Activated CD4-positive, alpha-beta memory T cell treated with anti-CD3 and anti-CD28 coated beads for 36 hours (primary cell): ENCODE measurements at regions not wholly inside any gene's neighbourhood (a gene's known extent, or its start where the extent isn't known, plus 50 kb on each side); places are given as distances from the start of the nearest gene placed in this dataset.

Source experiments
- CTCF ChIA-PET: fragments of 350-600 bp; sonication (Branson Sonifier 250); formaldehyde crosslinking; loops from one replicate; lab custom pipeline; 2021; ENCODE audit warnings: antibody characterized with exemption, inconsistent platforms; lab: Charles Lee
- POLR2A ChIA-PET: fragments of 350-600 bp; sonication (Branson Sonifier 250); formaldehyde crosslinking; loops from one replicate; lab custom pipeline; 2021; ENCODE audit warnings: antibody characterized with exemption; lab: Charles Lee
- DNase-seq: peaks from one replicate; pipeline ENCODE4 v3.0.0-alpha.2; 2020
- H3K27ac Mint-ChIP-seq: one replicate; pipeline ENCODE4 v1.8.0; 2021; ENCODE audit warnings: mixed read lengths
- H3K27me3 Mint-ChIP-seq: one replicate; pipeline ENCODE4 v1.8.0; 2021; ENCODE audit warnings: mixed read lengths
- H3K36me3 Mint-ChIP-seq: one replicate; pipeline ENCODE4 v1.8.0; 2021; ENCODE audit warnings: mixed read lengths
- H3K4me1 Mint-ChIP-seq: one replicate; pipeline ENCODE4 v1.8.0; 2021; ENCODE audit warnings: low read depth, mixed read lengths
- H3K4me3 Mint-ChIP-seq: one replicate; pipeline ENCODE4 v1.8.0; 2021; ENCODE audit warnings: mild to moderate bottlenecking, mixed read lengths
- H3K9me3 Mint-ChIP-seq: one replicate; pipeline ENCODE4 v1.8.0; 2021; ENCODE audit warnings: mixed read lengths
- intact Hi-C: fragments of 100-400 bp; cut with micrococcal nuclease; formaldehyde crosslinking; loops from one replicate; pipeline ENCODE4 v1.15.1; 2023

DNA sequence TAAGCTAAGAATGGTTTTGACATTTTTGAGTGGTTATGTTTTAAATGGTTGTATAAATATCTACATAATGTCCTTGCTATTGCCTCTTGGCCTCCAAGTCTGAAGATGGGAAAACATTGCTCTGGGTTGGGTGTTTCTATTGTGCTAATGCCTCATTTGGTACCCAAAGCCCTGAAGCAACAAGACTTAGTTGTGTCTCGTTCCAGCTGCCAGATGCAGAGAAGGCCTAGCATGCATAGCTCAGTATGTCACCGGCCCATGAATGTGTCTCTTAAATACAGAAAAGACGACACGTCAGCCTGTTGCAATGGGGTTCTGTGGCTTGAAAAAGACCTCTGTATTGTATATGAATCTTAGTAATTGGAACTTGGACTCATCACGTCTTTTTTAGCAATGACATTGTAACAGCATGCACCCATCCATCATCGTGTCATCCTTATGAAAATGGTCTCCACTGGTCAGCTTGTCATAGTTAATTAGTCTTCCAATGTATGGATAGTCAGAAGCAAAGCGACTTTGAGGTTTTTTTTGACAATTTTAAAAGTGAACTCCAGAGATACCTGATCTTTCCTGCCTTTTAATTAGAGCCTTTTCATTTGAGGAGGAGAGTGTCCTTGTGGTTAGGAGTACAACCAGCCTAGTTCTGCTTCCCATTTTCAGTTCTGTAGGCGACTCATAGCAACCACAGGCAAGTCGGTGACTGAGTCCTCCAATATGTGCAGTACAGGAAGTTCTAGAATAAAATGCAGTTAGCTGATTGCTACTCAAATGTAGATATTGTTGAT is 126.4 kb upstream of the GATB start:
- intact Hi-C loops, result loop anchor here (1.0 to 10.0 kb wide), 3 partner anchors 54 to 488 kb away; no protein-coding TSS in a partner anchor
- no peak overlapping the region for H3K27ac Mint-ChIP-seq
- peaks cover 16% of the 10 kb centered on the region for H3K4me1 Mint-ChIP-seq
- CTCF ChIA-PET, result interaction anchor here (0.6 kb wide), 1 partner anchor 653 kb away, joined by 3 read pairs; no protein-coding TSS in a partner anchor
- no peak overlapping the region for H3K4me3 Mint-ChIP-seq
- H3K27me3 Mint-ChIP-seq, result no peaks in the 10 kb centered on the region
- no peaks in the 10 kb centered on the region for H3K36me3 Mint-ChIP-seq
- POLR2A ChIA-PET, result no interaction called here
- DNase-seq, result peak; percentile 15
- H3K9me3 Mint-ChIP-seq, result no peaks in the 10 kb centered on the region

DNA sequence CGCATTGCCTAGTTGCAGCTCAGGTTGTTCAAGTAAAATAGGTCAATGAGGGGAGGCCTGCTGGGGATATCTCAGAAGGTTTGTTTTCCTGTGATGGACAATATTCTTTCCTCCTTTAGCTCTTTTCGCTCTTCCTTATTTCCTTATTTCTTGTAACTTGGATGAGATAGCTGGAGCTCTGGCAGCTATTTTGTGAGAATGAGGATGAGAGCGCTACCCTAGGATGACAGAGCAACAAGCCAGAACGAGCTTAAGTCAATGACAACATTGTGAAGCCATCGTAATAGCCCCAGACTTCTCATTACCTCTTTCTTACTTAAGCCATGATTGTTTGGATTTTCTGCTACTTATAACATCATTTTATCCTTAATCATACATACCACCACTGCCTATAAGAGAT is 124.3 kb upstream of the GATB start:
- no peaks in the 10 kb centered on the region for H3K27me3 Mint-ChIP-seq
- peaks cover 31% of the 10 kb centered on the region for H3K4me1 Mint-ChIP-seq
- intact Hi-C loops, result loop anchor here (10.0 kb wide), 2 partner anchors 180 to 490 kb away; no protein-coding TSS in a partner anchor
- no peak for DNase-seq
- H3K4me3 Mint-ChIP-seq, result no peak overlapping the region
- no peak overlapping the region for H3K27ac Mint-ChIP-seq
- ChIA-PET POLR2A (no interaction called here), CTCF (no interaction called here)
- no peaks in the 10 kb centered on the region for H3K36me3 Mint-ChIP-seq
- no peaks in the 10 kb centered on the region for H3K9me3 Mint-ChIP-seq

DNA sequence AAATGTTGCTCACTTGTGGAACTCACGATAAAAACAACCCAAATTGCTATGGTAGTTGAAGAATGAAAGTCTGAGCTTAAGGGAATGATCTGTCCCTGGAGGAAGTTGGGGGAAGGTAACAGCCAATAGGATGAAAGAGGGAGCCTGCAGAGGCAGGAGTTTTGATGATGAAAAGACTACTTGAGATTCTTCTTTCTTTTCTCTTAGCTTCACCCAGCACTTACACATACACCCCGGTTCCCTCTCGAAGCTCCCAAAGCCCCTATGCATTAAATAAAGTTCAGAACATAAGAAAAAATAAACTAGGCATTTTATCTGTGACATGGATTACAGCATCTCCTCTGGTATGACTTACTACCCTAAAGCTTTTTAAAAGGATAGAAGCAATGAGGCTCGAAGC is 122.9 kb upstream of the GATB start:
- CTCF ChIA-PET, result no interaction called here
- Mint-ChIP-seq H3K9me3 (no peaks in the 10 kb centered on the region), H3K4me3 (no peak overlapping the region)

DNA sequence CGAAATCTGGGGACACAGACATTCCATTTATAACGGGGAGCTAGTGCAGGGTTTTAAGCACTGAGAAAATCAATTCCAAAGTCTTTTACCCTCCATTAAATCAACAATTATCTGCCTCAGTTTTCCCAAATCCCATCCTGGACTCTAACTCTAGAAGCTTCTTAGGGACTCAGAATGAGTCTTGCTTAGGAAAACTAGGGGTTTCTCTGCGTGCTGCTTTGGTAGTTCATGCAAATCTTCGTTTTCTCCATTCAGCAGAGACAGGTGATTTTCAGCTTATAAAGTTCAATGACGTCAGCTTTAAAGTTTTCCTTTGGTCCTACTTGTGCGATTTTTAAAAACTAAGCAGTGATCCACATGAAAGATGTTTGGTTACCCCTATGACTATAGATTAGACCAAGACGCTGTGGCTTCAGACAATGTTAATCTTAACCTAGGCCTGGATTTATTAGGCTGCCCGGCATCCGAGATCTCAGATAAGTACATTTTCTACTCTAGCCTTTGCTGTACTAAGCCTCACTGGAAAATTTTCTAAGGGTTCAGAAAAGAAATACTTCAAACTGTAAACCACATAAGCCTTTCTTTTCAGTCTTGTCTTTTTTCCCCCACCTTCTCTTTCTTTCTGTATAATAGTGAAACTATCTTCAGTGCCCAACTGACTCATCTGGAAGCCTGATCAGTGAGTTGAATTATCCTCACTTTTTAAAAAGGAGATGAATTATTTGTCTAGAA is 121.4 kb upstream of the GATB start:
- POLR2A ChIA-PET, result no interaction called here
- Mint-ChIP-seq H3K9me3 (no peaks in the 10 kb centered on the region), H3K4me1 (peaks cover 31% of the 10 kb centered on the region), H3K4me3 (no peak overlapping the region), H3K27me3 (no peaks in the 10 kb centered on the region), H3K36me3 (no peaks in the 10 kb centered on the region), H3K27ac (peak overlapping the region; percentile 76)
- intact Hi-C loops, result loop anchor here (1.0 to 10.0 kb wide), 5 partner anchors 120 to 900 kb away; partner anchors contain the start of gene GATB
- no peak for DNase-seq
- CTCF ChIA-PET, result no interaction called here

More for the DNA sequence above, 122.9 kb upstream of the GATB start:
- Mint-ChIP-seq H3K36me3 (no peaks in the 10 kb centered on the region), H3K27me3 (no peaks in the 10 kb centered on the region), H3K4me1 (peaks cover 31% of the 10 kb centered on the region), H3K27ac (no peak overlapping the region)
- DNase-seq, result no peak
- POLR2A ChIA-PET, result no interaction called here
- intact Hi-C loops, result loop anchor here (5.0 to 10.0 kb wide), 4 partner anchors 121 to 899 kb away; partner anchors contain the start of gene GATB

DNA sequence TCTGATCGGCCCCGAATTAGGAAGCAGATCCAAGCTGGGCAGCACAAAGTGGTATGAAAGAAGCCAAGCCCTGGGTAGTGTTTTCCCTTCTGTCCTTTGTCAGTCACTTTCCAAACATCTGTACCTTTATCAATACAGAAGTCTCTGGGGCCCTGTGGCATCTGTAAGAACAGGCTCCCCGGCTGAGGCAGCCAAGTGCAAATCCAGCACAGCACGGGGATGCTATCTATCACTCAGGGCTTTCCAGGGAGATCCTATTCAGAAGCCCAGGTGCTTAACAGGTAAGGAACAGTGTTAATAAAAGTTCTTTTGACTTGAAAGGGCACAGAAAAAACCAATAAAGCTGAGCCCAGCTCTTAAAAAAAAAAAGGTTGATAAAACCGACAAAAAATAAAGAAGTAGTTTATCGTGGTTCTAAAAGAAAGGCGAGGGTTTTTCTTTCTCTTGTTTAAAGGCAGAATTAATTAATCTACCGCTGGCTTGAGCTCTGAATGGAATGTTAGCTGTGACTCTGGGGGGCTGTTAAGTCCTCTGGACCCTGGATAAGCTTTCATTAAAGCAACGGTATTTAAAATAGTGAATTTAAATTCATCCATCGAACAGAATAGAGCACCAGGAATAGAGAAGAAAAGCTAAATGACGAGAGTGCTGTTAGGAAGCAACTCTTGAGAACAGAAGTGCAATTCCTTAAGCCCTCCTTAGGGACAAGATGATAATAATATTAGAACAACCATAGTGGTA is 119.1 kb upstream of the GATB start:
- ChIA-PET CTCF (no interaction called here), POLR2A (no interaction called here)
- Mint-ChIP-seq H3K4me3 (no peak overlapping the region), H3K36me3 (no peaks in the 10 kb centered on the region), H3K27me3 (no peaks in the 10 kb centered on the region), H3K4me1 (peaks cover 35% of the 10 kb centered on the region), H3K9me3 (no peaks in the 10 kb centered on the region), H3K27ac (no peak overlapping the region)
- intact Hi-C loops, result loop anchor here (5.0 to 10.0 kb wide), 4 partner anchors 118 to 902 kb away; partner anchors contain the start of gene GATB
- DNase-seq, result no peak

DNA sequence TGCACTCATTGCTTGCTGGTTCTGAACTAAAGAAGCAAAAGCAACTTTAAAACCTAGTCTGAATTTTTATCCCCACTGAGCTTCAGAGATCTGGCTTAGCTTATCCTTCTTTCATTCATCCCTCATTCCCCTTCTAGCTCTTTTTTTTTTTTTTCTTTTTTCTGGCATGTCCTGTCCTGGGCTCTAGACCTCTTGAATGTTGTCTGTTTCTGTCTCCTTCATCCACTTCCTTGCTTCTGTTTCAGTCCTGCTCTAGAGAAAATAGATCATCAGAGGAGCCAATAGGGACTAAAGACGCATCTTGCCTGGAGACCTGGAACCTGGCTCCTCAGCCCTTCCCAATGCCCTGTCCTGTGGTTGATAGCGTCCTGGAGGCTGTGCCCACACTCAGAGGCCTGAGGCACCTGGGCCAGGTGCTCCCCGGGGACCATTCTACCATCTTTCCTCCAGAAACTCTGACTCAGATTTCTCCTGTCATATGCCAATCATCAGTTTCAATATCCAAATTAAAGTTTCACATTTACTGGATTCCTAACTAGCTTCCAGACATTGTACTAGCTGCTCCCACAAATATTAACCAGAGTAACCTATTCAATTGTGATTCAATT is 115.7 kb upstream of the GATB start:
- Mint-ChIP-seq H3K9me3 (no peaks in the 10 kb centered on the region), H3K4me3 (no peak overlapping the region), H3K4me1 (peaks cover 11% of the 10 kb centered on the region), H3K36me3 (no peaks in the 10 kb centered on the region), H3K27ac (no peak overlapping the region), H3K27me3 (no peaks in the 10 kb centered on the region)
- intact Hi-C loops, result no loop called here
- POLR2A ChIA-PET, result no interaction called here
- no peak for DNase-seq
- CTCF ChIA-PET, result interaction anchor here (0.7 kb wide), 1 partner anchor 358 kb away, joined by 8 read pairs; no protein-coding TSS in a partner anchor

DNA sequence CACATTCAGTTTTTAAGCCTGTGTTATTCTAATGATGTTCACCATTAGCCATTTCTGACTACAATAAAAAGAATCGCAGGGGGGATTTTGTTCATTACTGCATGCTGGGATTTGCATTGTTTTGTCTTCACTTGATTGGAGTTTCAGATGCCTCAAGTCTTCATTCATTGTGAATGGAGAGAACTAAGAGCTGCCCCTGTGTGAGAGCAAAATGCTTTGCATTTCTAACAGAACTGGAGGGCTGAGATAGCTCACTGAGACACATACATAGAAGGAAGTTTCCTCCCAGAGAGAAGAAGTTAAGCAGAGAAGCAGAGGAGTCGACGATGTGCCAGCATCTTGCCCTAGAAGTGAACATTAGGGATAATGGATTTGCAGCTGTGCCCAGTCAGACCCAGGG is 113.5 kb upstream of the GATB start:
- no peak overlapping the region for H3K4me3 Mint-ChIP-seq
- ChIA-PET POLR2A (no interaction called here), CTCF (no interaction called here)
- intact Hi-C loops, result no loop called here
- no peaks in the 10 kb centered on the region for H3K36me3 Mint-ChIP-seq
- peaks cover 4% of the 10 kb centered on the region for H3K4me1 Mint-ChIP-seq
- H3K27me3 Mint-ChIP-seq, result no peaks in the 10 kb centered on the region
- no peak overlapping the region for H3K27ac Mint-ChIP-seq
- no peak for DNase-seq
- no peaks in the 10 kb centered on the region for H3K9me3 Mint-ChIP-seq

DNA sequence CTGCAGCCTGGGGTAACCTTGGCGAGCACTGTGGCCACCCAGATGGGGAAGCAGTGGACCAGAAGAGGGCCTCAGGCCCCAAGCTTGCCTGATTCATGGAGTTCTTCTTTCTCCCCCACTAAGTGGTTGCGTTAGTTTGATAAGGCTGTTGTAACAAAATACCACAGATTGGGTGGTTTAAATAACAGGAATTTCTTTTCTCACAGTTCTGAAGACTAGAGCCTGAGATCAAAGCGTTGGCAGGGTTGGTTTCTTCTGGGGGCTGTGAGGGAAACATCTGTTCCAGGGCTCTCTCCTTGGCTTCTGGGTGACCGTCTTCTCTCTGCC is 105.7 kb upstream of the GATB start:
- H3K27me3 Mint-ChIP-seq, result no peaks in the 10 kb centered on the region
- ChIA-PET POLR2A (no interaction called here), CTCF (no interaction called here)
- H3K4me3 Mint-ChIP-seq, result no peak overlapping the region
- H3K4me1 Mint-ChIP-seq, result no peaks in the 10 kb centered on the region
- no peaks in the 10 kb centered on the region for H3K9me3 Mint-ChIP-seq
- intact Hi-C loops, result no loop called here
- no peak for DNase-seq
- H3K36me3 Mint-ChIP-seq, result no peaks in the 10 kb centered on the region
- no peak overlapping the region for H3K27ac Mint-ChIP-seq

DNA sequence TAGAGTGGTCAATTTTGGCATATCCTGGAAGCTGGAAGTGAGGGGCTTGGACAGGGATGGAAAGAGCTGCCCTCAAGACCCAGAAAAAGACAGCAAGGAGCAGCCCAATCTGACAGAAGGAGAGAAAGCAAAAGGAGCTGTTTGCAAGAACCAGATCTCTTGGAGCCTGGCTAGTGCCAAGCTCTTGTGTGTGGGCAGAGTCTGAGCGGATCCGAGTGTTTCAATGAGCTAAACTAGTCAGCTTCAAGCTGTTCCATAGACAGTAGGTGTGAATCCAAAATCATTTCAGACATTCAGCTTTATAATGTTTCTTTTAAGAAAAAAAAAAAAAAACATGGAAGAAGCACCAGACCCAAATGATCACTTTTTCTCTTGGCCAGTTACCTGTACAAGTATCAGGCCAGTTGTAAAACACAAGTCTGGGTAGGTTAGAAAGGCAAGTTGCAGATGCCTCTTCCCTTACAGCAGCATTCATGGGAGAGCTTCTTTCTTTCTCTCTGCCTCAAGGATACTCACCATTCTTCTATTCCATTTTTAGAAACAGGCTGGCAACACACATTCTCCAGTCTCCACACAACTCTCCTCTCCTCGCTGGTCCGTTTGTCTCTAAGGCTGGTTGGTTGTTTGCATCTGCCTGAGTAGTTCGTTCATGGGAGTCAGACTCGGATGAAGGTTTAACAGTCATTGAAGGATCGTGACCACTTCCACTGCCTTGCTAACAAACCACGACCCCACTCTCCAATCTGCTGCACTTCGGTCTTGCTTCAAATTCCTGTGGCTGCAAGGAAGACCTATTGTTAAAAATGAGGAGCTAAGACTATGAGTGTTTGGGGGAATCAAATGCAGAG is 105.2 kb upstream of the GATB start:
- H3K36me3 Mint-ChIP-seq, result no peaks in the 10 kb centered on the region
- no peak overlapping the region for H3K4me3 Mint-ChIP-seq
- H3K27me3 Mint-ChIP-seq, result no peaks in the 10 kb centered on the region
- no peak for DNase-seq
- POLR2A ChIA-PET, result no interaction called here
- CTCF ChIA-PET, result no interaction called here
- no peaks in the 10 kb centered on the region for H3K4me1 Mint-ChIP-seq
- intact Hi-C loops, result no loop called here
- no peaks in the 10 kb centered on the region for H3K9me3 Mint-ChIP-seq
- H3K27ac Mint-ChIP-seq, result no peak overlapping the region

DNA sequence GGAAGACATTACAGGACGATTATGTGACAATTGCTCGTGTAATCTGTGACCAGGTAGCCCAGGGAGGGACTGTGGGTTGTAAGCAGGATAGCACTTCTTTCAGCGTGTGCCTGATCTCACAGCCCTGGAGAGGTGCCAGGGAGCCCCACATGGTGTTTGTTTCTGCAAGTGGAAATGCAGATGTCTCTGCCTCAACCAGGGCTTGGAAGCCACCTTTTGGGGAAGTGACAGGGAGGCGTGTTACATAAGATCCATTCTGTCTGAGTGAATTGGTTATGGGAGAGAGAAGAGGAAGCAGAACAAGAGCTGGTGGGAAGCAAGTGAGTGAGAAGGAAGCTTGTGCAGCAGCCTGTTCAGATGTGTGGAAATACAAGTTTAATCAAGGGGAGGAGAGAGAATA is 104.5 kb upstream of the GATB start:
- Mint-ChIP-seq H3K4me1 (no peaks in the 10 kb centered on the region), H3K27ac (no peak overlapping the region), H3K4me3 (no peak overlapping the region), H3K9me3 (no peaks in the 10 kb centered on the region), H3K27me3 (no peaks in the 10 kb centered on the region), H3K36me3 (no peaks in the 10 kb centered on the region)
- CTCF ChIA-PET, result no interaction called here
- no peak for DNase-seq
- POLR2A ChIA-PET, result no interaction called here
- intact Hi-C loops, result no loop called here

DNA sequence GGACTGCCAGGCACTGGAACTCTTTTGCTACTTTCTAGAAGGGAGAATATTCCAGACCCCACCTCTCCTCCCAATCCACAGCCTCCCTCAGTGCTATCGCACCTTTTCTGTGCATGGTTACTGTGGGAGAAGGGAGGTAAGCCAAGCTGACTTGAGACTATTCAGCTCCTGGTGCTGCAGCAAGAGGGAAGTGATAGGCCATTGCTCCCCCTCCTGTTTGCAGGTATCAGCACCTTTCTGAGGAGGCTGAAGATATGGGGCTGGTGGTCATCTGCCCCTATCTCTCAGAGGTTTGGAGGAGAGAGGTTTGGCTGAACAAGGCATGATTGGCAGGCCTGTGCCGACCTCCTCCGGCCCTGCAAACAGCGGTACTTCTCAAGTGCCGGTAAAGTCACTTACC is 103.3 kb upstream of the GATB start:
- DNase-seq, result no peak
- intact Hi-C loops, result no loop called here
- H3K27ac Mint-ChIP-seq, result no peak overlapping the region
- POLR2A ChIA-PET, result no interaction called here
- CTCF ChIA-PET, result no interaction called here
- no peak overlapping the region for H3K4me3 Mint-ChIP-seq
- no peaks in the 10 kb centered on the region for H3K27me3 Mint-ChIP-seq
- no peaks in the 10 kb centered on the region for H3K4me1 Mint-ChIP-seq
- no peaks in the 10 kb centered on the region for H3K9me3 Mint-ChIP-seq
- no peaks in the 10 kb centered on the region for H3K36me3 Mint-ChIP-seq
